ENCODE measurements at regions not wholly inside any gene's neighbourhood (a gene's known extent, or its start where the extent isn't known, plus 50 kb on each side); places are given as distances from the start of the nearest gene placed in this dataset.

DNA sequence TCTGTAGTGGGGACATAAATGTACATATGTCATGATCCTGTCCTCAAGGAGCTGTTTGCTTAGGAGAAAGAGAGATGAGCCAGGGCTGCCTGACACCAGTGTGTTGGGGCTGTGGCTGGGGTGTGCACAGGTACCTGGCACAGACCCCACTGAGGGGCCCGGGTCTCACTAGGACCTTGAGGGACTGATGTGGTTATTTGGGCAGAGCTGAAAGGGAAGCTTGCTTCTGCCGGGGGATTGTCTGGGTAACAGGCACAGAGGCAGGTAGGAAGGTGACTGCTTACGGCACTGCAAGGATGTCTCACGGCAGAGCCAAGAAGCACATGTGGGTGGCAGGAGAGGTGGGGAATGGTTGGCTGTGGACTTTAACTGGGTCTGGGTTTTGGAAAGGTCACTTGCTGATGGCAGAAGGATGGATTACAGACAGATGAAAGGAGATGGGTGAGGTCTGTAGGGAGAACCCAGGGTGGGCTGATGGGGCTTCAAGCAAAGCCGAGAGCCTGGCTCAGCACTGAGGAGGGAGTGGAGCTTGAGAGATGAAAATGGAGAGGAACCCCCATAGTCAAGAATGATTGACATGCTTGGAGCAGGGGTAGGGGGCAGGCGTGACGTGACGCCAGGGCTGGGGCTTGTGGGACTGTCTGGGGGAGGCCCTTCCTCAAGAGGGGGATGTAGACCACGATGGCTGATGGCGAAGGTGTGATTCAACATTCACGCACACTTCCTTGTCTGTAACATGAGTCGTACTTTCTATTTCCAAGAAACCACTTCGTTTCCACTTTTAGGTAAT, 207.7 kb upstream of the SHH start:
- Histone ChIP-seq H3K36me3 (replicated peaks in 1 of 2; ENCODE audit: control insufficient read depth in 2 of 2, insufficient read depth in 2 of 2, low read length in 2 of 2) (no peaks in the 10 kb centered on the region), H3K4me2 (ENCODE audit: insufficient read depth, low read length, poor library complexity, severe bottlenecking) (no peak overlapping the region), H3K23ac (ENCODE audit: low read depth, low read length, poor library complexity) (no peak overlapping the region), H3K4me3 (ENCODE audit: low read length in 2 of 2) (no peak overlapping the region), H2AK5ac (ENCODE audit: low read depth, low read length) (no peak overlapping the region), H2BK120ac (ENCODE audit: low read depth, low read length) (no peak overlapping the region), H2BK12ac (ENCODE audit: low read length) (no peak overlapping the region), H4K91ac (ENCODE audit: low read depth, low read length, poor library complexity) (no peak overlapping the region), H3K9me3 (replicated peaks in 1 of 2; ENCODE audit: control insufficient read depth in 2 of 2, insufficient read depth in 1 of 2, low read depth in 1 of 2, low read length in 2 of 2) (peaks cover 0 to 3% of the 10 kb centered on the region in 2 donors), H2BK15ac (ENCODE audit: low read length) (peak overlapping the region; percentile 64), H3K27me3 (ENCODE audit: control insufficient read depth in 3 of 3, insufficient read depth in 3 of 3, low read depth in 1 of 3, low read length in 3 of 3) (no peaks in the 10 kb centered on the region), H3K4ac (ENCODE audit: low read length) (no peak overlapping the region), H2BK5ac (ENCODE audit: low read length) (no peak overlapping the region), H3K79me1 (ENCODE audit: low read depth, low read length) (no peaks in the 10 kb centered on the region), H3K9ac (ENCODE audit: low read depth, low read length, poor library complexity) (no peak overlapping the region), H3K14ac (ENCODE audit: low read length) (no peak overlapping the region), H3K18ac (ENCODE audit: low read length) (peak overlapping the region; percentile 8), H3K4me1 (ENCODE audit: control insufficient read depth in 2 of 2, insufficient read depth in 1 of 2, low read depth in 1 of 2, low read length in 2 of 2) (peaks cover 0 to 12% of the 10 kb centered on the region in 2 donors), H2AFZ (ENCODE audit: low read length) (no peak overlapping the region), H4K8ac (ENCODE audit: low read depth, low read length) (no peak overlapping the region), H3K27ac (replicated peaks; ENCODE audit: low read length) (no peak overlapping the region)
- no CpG with 5 or more reads among the region's 13 CpGs for WGBS, 2 donors (ENCODE audit: extremely low coverage in 2 of 2, insufficient read length in 2 of 2, insufficient replicate concordance in 1 of 2)
- no peak for DNase-seq (ENCODE audit: low spot score)

DNA sequence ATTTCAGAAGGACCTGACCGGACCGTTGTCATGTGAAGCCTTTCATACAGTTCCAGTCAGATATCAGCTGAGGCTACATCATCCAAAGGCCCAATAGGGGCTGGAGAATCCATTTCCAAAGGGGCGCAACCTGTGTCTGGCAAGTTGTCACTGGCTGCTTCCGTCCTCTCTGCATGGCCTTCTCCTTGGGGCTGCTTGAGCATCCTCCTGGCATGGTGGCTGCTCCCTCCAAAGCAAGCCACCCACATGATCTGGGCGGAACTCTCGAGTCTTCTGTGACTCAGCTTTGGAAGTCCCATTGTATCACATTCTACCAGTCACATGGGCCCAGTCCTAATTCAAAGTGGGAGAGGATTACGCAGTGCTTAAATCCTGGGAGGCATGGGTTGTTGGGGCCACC, 207.0 kb upstream of the SHH start:
- no peaks in the 10 kb centered on the region for H3K36me3 ChIP-seq (replicated peaks in 1 of 2; ENCODE audit: control insufficient read depth in 2 of 2, insufficient read depth in 2 of 2, low read length in 2 of 2)
- H3K27ac ChIP-seq (replicated peaks; ENCODE audit: low read length), result no peak overlapping the region
- H2AFZ ChIP-seq (ENCODE audit: low read length), result no peak overlapping the region
- no peak overlapping the region for H3K18ac ChIP-seq (ENCODE audit: low read length)
- no peak overlapping the region for H4K8ac ChIP-seq (ENCODE audit: low read depth, low read length)
- peaks cover 0 to 3% of the 10 kb centered on the region in 2 donors for H3K9me3 ChIP-seq (replicated peaks in 1 of 2; ENCODE audit: control insufficient read depth in 2 of 2, insufficient read depth in 1 of 2, low read depth in 1 of 2, low read length in 2 of 2)
- H4K91ac ChIP-seq (ENCODE audit: low read depth, low read length, poor library complexity), result no peak overlapping the region
- H2BK12ac ChIP-seq (ENCODE audit: low read length), result no peak overlapping the region
- DNase-seq (ENCODE audit: low spot score), result no peak
- H3K4me3 ChIP-seq (ENCODE audit: low read length in 2 of 2), result no peak overlapping the region
- no peak overlapping the region for H2AK5ac ChIP-seq (ENCODE audit: low read depth, low read length)
- H3K23ac ChIP-seq (ENCODE audit: low read depth, low read length, poor library complexity), result no peak overlapping the region
- no peak overlapping the region for H3K4ac ChIP-seq (ENCODE audit: low read length)
- peaks cover 0 to 7% of the 10 kb centered on the region in 2 donors for H3K4me1 ChIP-seq (ENCODE audit: control insufficient read depth in 2 of 2, insufficient read depth in 1 of 2, low read depth in 1 of 2, low read length in 2 of 2)
- no peaks in the 10 kb centered on the region for H3K27me3 ChIP-seq (ENCODE audit: control insufficient read depth in 3 of 3, insufficient read depth in 3 of 3, low read depth in 1 of 3, low read length in 3 of 3)
- no peak overlapping the region for H3K9ac ChIP-seq (ENCODE audit: low read depth, low read length, poor library complexity)
- H3K79me1 ChIP-seq (ENCODE audit: low read depth, low read length), result no peaks in the 10 kb centered on the region
- no peak overlapping the region for H2BK15ac ChIP-seq (ENCODE audit: low read length)
- H2BK5ac ChIP-seq (ENCODE audit: low read length), result no peak overlapping the region
- no CpG with 5 or more reads among the region's 7 CpGs for WGBS, 2 donors (ENCODE audit: extremely low coverage in 2 of 2, insufficient read length in 2 of 2, insufficient replicate concordance in 1 of 2)
- no peak overlapping the region for H2BK120ac ChIP-seq (ENCODE audit: low read depth, low read length)
- H3K14ac ChIP-seq (ENCODE audit: low read length), result no peak overlapping the region
- H3K4me2 ChIP-seq (ENCODE audit: insufficient read depth, low read length, poor library complexity, severe bottlenecking), result no peak overlapping the region

DNA sequence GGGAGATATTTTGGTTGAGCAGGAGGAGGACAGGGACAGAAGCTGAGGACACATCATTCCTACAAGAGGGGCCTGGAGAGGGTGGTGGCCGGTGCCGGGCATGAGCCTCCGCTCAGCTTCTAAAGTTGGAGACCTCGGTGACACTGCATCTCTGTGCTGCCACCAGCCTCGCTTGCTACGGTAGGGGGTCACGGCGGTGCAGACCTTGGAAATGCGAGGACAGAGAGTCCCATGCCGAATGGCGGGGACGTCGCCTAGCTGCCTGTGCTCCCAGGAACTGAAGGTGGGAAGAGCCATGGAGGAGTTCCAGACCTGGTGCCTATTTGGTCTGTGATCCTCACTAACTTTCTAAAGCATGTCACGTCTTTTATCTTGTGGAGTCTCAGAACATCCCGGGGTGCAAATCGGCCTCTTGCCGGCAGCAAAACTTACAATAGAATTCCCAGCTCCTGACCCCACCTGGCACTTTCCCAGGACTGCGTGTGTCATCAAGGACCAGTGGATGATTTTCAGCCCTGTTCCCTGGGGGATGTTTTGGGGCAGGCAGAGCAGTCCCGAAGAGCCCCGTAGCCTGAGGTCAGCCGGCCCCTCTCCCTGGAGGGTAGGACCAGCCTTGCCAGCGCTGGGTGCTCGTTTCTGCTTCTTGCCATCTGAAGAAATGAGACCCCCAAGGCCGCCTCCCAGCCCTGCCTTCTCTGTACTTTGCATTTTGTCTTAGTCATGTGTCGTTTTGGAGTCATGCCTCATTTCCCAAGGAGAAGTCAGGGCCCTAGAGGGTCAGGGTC, 205.8 kb upstream of the SHH start:
- DNase-seq (ENCODE audit: low spot score), result no peak
- H2AFZ ChIP-seq (ENCODE audit: low read length), result no peak overlapping the region

DNA sequence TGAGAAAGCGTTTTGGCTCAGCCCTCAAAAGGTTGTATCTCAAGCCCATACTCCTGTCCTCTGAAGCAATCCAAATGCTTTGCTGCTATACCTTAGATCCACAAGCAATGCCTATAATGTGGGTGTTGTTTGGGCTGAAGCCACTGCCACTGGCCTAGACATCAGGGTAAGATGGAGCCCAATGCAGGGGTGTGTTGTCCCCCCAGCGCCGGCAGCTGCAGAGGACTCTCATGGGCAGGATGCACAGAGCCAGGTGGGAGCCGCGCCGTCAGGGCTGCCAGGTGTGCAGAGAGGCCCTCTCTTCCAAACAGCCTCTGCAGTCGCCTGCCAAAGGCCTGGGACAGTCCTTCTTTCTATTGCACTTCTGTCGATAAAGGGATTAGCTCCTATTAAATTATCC, 205.2 kb upstream of the SHH start:
- Histone ChIP-seq H3K9ac (ENCODE audit: low read depth, low read length, poor library complexity) (no peak overlapping the region), H3K27me3 (ENCODE audit: control insufficient read depth in 3 of 3, insufficient read depth in 3 of 3, low read depth in 1 of 3, low read length in 3 of 3) (no peaks in the 10 kb centered on the region), H2BK12ac (ENCODE audit: low read length) (no peak overlapping the region), H4K91ac (ENCODE audit: low read depth, low read length, poor library complexity) (no peak overlapping the region), H2BK5ac (ENCODE audit: low read length) (no peak overlapping the region), H3K23ac (ENCODE audit: low read depth, low read length, poor library complexity) (no peak overlapping the region), H3K4me2 (ENCODE audit: insufficient read depth, low read length, poor library complexity, severe bottlenecking) (no peak overlapping the region), H3K14ac (ENCODE audit: low read length) (no peak overlapping the region), H3K4me3 (ENCODE audit: low read length in 2 of 2) (no peak overlapping the region), H2AFZ (ENCODE audit: low read length) (no peak overlapping the region), H3K4ac (ENCODE audit: low read length) (no peak overlapping the region), H3K36me3 (replicated peaks in 1 of 2; ENCODE audit: control insufficient read depth in 2 of 2, insufficient read depth in 2 of 2, low read length in 2 of 2) (no peaks in the 10 kb centered on the region), H3K79me1 (ENCODE audit: low read depth, low read length) (no peaks in the 10 kb centered on the region), H2BK120ac (ENCODE audit: low read depth, low read length) (no peak overlapping the region), H4K8ac (ENCODE audit: low read depth, low read length) (no peak overlapping the region), H2AK5ac (ENCODE audit: low read depth, low read length) (no peak overlapping the region), H3K18ac (ENCODE audit: low read length) (no peak overlapping the region), H3K4me1 (ENCODE audit: control insufficient read depth in 2 of 2, insufficient read depth in 1 of 2, low read depth in 1 of 2, low read length in 2 of 2) (peaks cover 0 to 2% of the 10 kb centered on the region in 2 donors), H3K27ac (replicated peaks; ENCODE audit: low read length) (no peak overlapping the region), H2BK15ac (ENCODE audit: low read length) (no peak overlapping the region), H3K9me3 (replicated peaks in 1 of 2; ENCODE audit: control insufficient read depth in 2 of 2, insufficient read depth in 1 of 2, low read depth in 1 of 2, low read length in 2 of 2) (peaks cover 0 to 3% of the 10 kb centered on the region in 2 donors)
- WGBS, 2 donors (ENCODE audit: extremely low coverage in 2 of 2, insufficient read length in 2 of 2, insufficient replicate concordance in 1 of 2), result no CpG with 5 or more reads among the region's 8 CpGs
- no peak for DNase-seq (ENCODE audit: low spot score)

More for the DNA sequence above, 205.8 kb upstream of the SHH start:
- H2BK12ac ChIP-seq (ENCODE audit: low read length), result no peak overlapping the region
- no peak overlapping the region for H3K4me3 ChIP-seq (ENCODE audit: low read length in 2 of 2)
- WGBS, 2 donors (ENCODE audit: extremely low coverage in 2 of 2, insufficient read length in 2 of 2, insufficient replicate concordance in 1 of 2), result no CpG with 5 or more reads among the region's 25 CpGs
- no peak overlapping the region for H3K18ac ChIP-seq (ENCODE audit: low read length)
- no peak overlapping the region for H4K8ac ChIP-seq (ENCODE audit: low read depth, low read length)
- no peak overlapping the region for H3K4me2 ChIP-seq (ENCODE audit: insufficient read depth, low read length, poor library complexity, severe bottlenecking)
- H3K9me3 ChIP-seq (replicated peaks in 1 of 2; ENCODE audit: control insufficient read depth in 2 of 2, insufficient read depth in 1 of 2, low read depth in 1 of 2, low read length in 2 of 2), result peaks cover 0 to 3% of the 10 kb centered on the region in 2 donors
- H2BK120ac ChIP-seq (ENCODE audit: low read depth, low read length), result no peak overlapping the region
- peak overlapping the region; percentile 20 for H2AK5ac ChIP-seq (ENCODE audit: low read depth, low read length)
- peaks cover 0 to 2% of the 10 kb centered on the region in 2 donors for H3K4me1 ChIP-seq (ENCODE audit: control insufficient read depth in 2 of 2, insufficient read depth in 1 of 2, low read depth in 1 of 2, low read length in 2 of 2)
- H3K14ac ChIP-seq (ENCODE audit: low read length), result no peak overlapping the region
- no peak overlapping the region for H3K9ac ChIP-seq (ENCODE audit: low read depth, low read length, poor library complexity)
- no peak overlapping the region for H2BK15ac ChIP-seq (ENCODE audit: low read length)
- no peak overlapping the region for H3K4ac ChIP-seq (ENCODE audit: low read length)
- no peak overlapping the region for H3K23ac ChIP-seq (ENCODE audit: low read depth, low read length, poor library complexity)
- no peaks in the 10 kb centered on the region for H3K79me1 ChIP-seq (ENCODE audit: low read depth, low read length)
- H4K91ac ChIP-seq (ENCODE audit: low read depth, low read length, poor library complexity), result no peak overlapping the region
- no peaks in the 10 kb centered on the region for H3K27me3 ChIP-seq (ENCODE audit: control insufficient read depth in 3 of 3, insufficient read depth in 3 of 3, low read depth in 1 of 3, low read length in 3 of 3)
- H3K27ac ChIP-seq (replicated peaks; ENCODE audit: low read length), result no peak overlapping the region
- H2BK5ac ChIP-seq (ENCODE audit: low read length), result no peak overlapping the region
- H3K36me3 ChIP-seq (replicated peaks in 1 of 2; ENCODE audit: control insufficient read depth in 2 of 2, insufficient read depth in 2 of 2, low read length in 2 of 2), result no peaks in the 10 kb centered on the region
